IMR-90 (cell line): ENCODE measurements at regions not wholly inside any gene's neighbourhood (a gene's known extent, or its start where the extent isn't known, plus 50 kb on each side); places are given as distances from the start of the nearest gene placed in this dataset.

Experiments
- FOS ChIP-seq: fragments of 150-350 bp; IDR thresholded peaks from 2 replicates; pipeline ENCODE4 v1.6.1; 2016; ENCODE audit warnings: low read depth, low read length
- POLR2A ChIP-seq: IDR thresholded peaks from 2 replicates; pipeline ENCODE4 v1.6.1; 2012; ENCODE audit warnings: mild to moderate bottlenecking, low read depth, low read length
- RAD21 ChIP-seq: IDR thresholded peaks from 2 replicates; pipeline ENCODE4 v1.6.1; 2012; ENCODE audit warnings: low read length, improper control_type of control experiment
- RCOR1 ChIP-seq: IDR thresholded peaks from 2 replicates; pipeline ENCODE4 v1.6.1; 2012; ENCODE audit warnings: mild to moderate bottlenecking, low read length, improper control_type of control experiment; ENCODE audit not compliant: insufficient replicate concordance
- TF ChIP-seq, protein P1 (sequence below): conservative IDR thresholded peaks from 2 replicates; pipeline ENCODE4 v1.5.1; 2012; ENCODE audit warnings: mild to moderate bottlenecking, low read depth, low read length, improper control_type of control experiment

DNA sequence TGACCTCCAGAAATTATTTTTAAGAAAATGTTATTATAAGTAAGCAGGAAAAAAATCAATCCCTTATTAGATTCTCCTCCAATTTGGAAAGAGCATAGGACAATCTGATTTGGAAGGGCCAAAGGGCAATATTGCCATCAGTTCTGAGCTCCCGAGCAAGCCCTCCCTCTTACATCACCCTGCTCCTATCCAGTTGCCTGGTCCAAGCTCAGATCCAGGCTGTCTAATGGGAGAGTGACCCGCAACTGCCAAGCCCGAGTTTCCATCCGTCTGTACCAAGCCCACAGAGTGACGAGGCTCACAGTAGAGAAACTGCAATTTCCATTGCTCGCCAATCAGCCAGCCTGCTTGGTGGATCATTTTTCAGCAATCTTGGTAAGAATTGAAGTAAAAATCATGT is 187.7 kb downstream of the MEX3B start:
- TF ChIP-seq, protein P1, sequence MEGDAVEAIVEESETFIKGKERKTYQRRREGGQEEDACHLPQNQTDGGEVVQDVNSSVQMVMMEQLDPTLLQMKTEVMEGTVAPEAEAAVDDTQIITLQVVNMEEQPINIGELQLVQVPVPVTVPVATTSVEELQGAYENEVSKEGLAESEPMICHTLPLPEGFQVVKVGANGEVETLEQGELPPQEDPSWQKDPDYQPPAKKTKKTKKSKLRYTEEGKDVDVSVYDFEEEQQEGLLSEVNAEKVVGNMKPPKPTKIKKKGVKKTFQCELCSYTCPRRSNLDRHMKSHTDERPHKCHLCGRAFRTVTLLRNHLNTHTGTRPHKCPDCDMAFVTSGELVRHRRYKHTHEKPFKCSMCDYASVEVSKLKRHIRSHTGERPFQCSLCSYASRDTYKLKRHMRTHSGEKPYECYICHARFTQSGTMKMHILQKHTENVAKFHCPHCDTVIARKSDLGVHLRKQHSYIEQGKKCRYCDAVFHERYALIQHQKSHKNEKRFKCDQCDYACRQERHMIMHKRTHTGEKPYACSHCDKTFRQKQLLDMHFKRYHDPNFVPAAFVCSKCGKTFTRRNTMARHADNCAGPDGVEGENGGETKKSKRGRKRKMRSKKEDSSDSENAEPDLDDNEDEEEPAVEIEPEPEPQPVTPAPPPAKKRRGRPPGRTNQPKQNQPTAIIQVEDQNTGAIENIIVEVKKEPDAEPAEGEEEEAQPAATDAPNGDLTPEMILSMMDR: no peak
- no peak for TF ChIP-seq POLR2A
- TF ChIP-seq RCOR1: no peak
- TF ChIP-seq RAD21: no peak
- no peak for TF ChIP-seq FOS
